ENCODE measurements at regions not wholly inside any gene's neighbourhood (a gene's known extent, or its start where the extent isn't known, plus 50 kb on each side); places are given as distances from the start of the nearest gene placed in this dataset.

GRCh38 chr1:163834778-163835177 is 513.0 kb downstream of the NUF2 start:
- ATAC-seq (ENCODE audit: insufficient read depth, low read depth) = no peak

DNA sequence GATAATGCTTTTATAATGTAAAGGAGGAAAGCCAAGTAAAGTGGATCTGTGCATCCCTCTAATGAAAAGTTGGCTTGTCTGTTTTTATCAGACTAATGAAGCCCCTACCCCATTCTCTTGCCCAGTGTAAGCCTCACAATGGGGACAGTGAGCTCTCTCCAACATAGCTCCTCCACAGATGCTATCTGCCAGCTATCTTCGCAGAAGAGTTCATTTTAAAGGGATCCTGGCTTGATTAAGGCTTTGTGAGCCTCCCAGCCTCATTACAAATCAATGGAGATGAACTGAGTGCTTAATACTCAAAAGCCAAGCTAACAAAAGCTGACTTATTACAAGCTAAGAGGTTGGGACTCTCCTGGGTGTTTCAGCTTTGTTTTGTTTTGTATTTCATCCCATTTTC is 514.7 kb downstream of the NUF2 start:
- Histone ChIP-seq H3K9me3 (ENCODE audit: insufficient read depth, low read length, severe bottlenecking) (no peaks in the 10 kb centered on the region), H3K79me2 (ENCODE audit: insufficient read depth, low read length) (no peaks in the 10 kb centered on the region), H3K27ac (ENCODE audit: low read length) (no peak overlapping the region), H2AFZ (ENCODE audit: low read depth, low read length) (no peak overlapping the region), H3K4me2 (ENCODE audit: insufficient read depth, low read length) (no peak overlapping the region), H4K20me1 (ENCODE audit: insufficient read depth, low read length) (no peaks in the 10 kb centered on the region), H3K4me1 (ENCODE audit: insufficient read depth, low read length) (no peaks in the 10 kb centered on the region), H3K9ac (ENCODE audit: low read depth, low read length) (no peak overlapping the region), H3K36me3 (ENCODE audit: insufficient read depth, low read length) (no peaks in the 10 kb centered on the region), H3K27me3 (ENCODE audit: insufficient read depth, low read length, poor library complexity) (no peaks in the 10 kb centered on the region), H3K4me3 (ENCODE audit: low read depth in 1 of 2, low read length in 2 of 2) (no peak overlapping the region)
- ATAC-seq (ENCODE audit: insufficient read depth, low read depth) (no peak), DNase-seq (no peak)
- TF ChIP-seq, protein P1, sequence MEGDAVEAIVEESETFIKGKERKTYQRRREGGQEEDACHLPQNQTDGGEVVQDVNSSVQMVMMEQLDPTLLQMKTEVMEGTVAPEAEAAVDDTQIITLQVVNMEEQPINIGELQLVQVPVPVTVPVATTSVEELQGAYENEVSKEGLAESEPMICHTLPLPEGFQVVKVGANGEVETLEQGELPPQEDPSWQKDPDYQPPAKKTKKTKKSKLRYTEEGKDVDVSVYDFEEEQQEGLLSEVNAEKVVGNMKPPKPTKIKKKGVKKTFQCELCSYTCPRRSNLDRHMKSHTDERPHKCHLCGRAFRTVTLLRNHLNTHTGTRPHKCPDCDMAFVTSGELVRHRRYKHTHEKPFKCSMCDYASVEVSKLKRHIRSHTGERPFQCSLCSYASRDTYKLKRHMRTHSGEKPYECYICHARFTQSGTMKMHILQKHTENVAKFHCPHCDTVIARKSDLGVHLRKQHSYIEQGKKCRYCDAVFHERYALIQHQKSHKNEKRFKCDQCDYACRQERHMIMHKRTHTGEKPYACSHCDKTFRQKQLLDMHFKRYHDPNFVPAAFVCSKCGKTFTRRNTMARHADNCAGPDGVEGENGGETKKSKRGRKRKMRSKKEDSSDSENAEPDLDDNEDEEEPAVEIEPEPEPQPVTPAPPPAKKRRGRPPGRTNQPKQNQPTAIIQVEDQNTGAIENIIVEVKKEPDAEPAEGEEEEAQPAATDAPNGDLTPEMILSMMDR (IDR thresholded peaks at IDR 0.05; ENCODE audit: borderline replicate concordance, extremely low read depth, low read length, poor library complexity, severe bottlenecking) = no peak
- TF ChIP-seq EZH2 (IDR thresholded peaks at IDR 0.05; ENCODE audit: borderline replicate concordance, low read depth, low read length, severe bottlenecking) = no peak

More at GRCh38 chr1:163834778-163835177, 513.0 kb downstream of the NUF2 start:
- Histone ChIP-seq H3K4me3 (ENCODE audit: low read depth in 1 of 2, low read length in 2 of 2) (no peak overlapping the region), H3K9ac (ENCODE audit: low read depth, low read length) (no peak overlapping the region), H3K79me2 (ENCODE audit: insufficient read depth, low read length) (no peaks in the 10 kb centered on the region), H3K27ac (ENCODE audit: low read length) (no peak overlapping the region), H3K4me2 (ENCODE audit: insufficient read depth, low read length) (no peak overlapping the region), H3K4me1 (ENCODE audit: insufficient read depth, low read length) (no peaks in the 10 kb centered on the region), H3K36me3 (ENCODE audit: insufficient read depth, low read length) (no peaks in the 10 kb centered on the region), H4K20me1 (ENCODE audit: insufficient read depth, low read length) (no peaks in the 10 kb centered on the region), H3K27me3 (ENCODE audit: insufficient read depth, low read length, poor library complexity) (no peaks in the 10 kb centered on the region), H3K9me3 (ENCODE audit: insufficient read depth, low read length, severe bottlenecking) (no peaks in the 10 kb centered on the region), H2AFZ (ENCODE audit: low read depth, low read length) (no peak overlapping the region)
- TF ChIP-seq, protein P1 (IDR thresholded peaks at IDR 0.05; ENCODE audit: borderline replicate concordance, extremely low read depth, low read length, poor library complexity, severe bottlenecking) = no peak
- TF ChIP-seq EZH2 (IDR thresholded peaks at IDR 0.05; ENCODE audit: borderline replicate concordance, low read depth, low read length, severe bottlenecking) = no peak
- no peak for DNase-seq

GRCh38 chr1:163837206-163837605 is 515.5 kb downstream of the NUF2 start:
- Histone ChIP-seq H3K4me3 (ENCODE audit: low read depth in 1 of 2, low read length in 2 of 2) (no peak overlapping the region), H4K20me1 (ENCODE audit: insufficient read depth, low read length) (no peaks in the 10 kb centered on the region), H3K9me3 (ENCODE audit: insufficient read depth, low read length, severe bottlenecking) (no peaks in the 10 kb centered on the region), H3K79me2 (ENCODE audit: insufficient read depth, low read length) (no peaks in the 10 kb centered on the region), H3K27ac (ENCODE audit: low read length) (no peak overlapping the region), H3K4me1 (ENCODE audit: insufficient read depth, low read length) (no peaks in the 10 kb centered on the region), H2AFZ (ENCODE audit: low read depth, low read length) (no peak overlapping the region), H3K27me3 (ENCODE audit: insufficient read depth, low read length, poor library complexity) (no peaks in the 10 kb centered on the region), H3K36me3 (ENCODE audit: insufficient read depth, low read length) (no peaks in the 10 kb centered on the region), H3K9ac (ENCODE audit: low read depth, low read length) (no peak overlapping the region), H3K4me2 (ENCODE audit: insufficient read depth, low read length) (no peak overlapping the region)
- DNase-seq (no peak), ATAC-seq (ENCODE audit: insufficient read depth, low read depth) (no peak)
- TF ChIP-seq EZH2 (IDR thresholded peaks at IDR 0.05; ENCODE audit: borderline replicate concordance, low read depth, low read length, severe bottlenecking) = no peak
- TF ChIP-seq, protein P1 (IDR thresholded peaks at IDR 0.05; ENCODE audit: borderline replicate concordance, extremely low read depth, low read length, poor library complexity, severe bottlenecking) = no peak

- no peaks in the 10 kb centered on the region for H3K79me2 ChIP-seq (ENCODE audit: insufficient read depth, low read length)
- H3K27ac ChIP-seq (ENCODE audit: low read length) = no peak overlapping the region
- no peak overlapping the region for H3K9ac ChIP-seq (ENCODE audit: low read depth, low read length)
- no peaks in the 10 kb centered on the region for H4K20me1 ChIP-seq (ENCODE audit: insufficient read depth, low read length)
- H3K4me2 ChIP-seq (ENCODE audit: insufficient read depth, low read length) = no peak overlapping the region
- no peak overlapping the region for H2AFZ ChIP-seq (ENCODE audit: low read depth, low read length)
- ATAC-seq (ENCODE audit: insufficient read depth, low read depth) (no peak), DNase-seq (no peak)
- no peak overlapping the region for H3K4me3 ChIP-seq (ENCODE audit: low read depth in 1 of 2, low read length in 2 of 2)
- H3K9me3 ChIP-seq (ENCODE audit: insufficient read depth, low read length, severe bottlenecking) = no peaks in the 10 kb centered on the region
- H3K36me3 ChIP-seq (ENCODE audit: insufficient read depth, low read length) = no peaks in the 10 kb centered on the region
- no peak for TF ChIP-seq EZH2 (IDR thresholded peaks at IDR 0.05; ENCODE audit: borderline replicate concordance, low read depth, low read length, severe bottlenecking)
- TF ChIP-seq, protein P1 (IDR thresholded peaks at IDR 0.05; ENCODE audit: borderline replicate concordance, extremely low read depth, low read length, poor library complexity, severe bottlenecking) = no peak
- H3K27me3 ChIP-seq (ENCODE audit: insufficient read depth, low read length, poor library complexity) = no peaks in the 10 kb centered on the region
- no peaks in the 10 kb centered on the region for H3K4me1 ChIP-seq (ENCODE audit: insufficient read depth, low read length)
These were observed 520.8 kb downstream of the NUF2 start for GRCh38 chr1:163842571-163842970.
